GM19240 (cell line): ENCODE measurements at regions not wholly inside any gene's neighbourhood (a gene's known extent, or its start where the extent isn't known, plus 50 kb on each side); places are given as distances from the start of the nearest gene placed in this dataset.
"Not testable (repeated sequence)": the region's sequence is repeated elsewhere in the genome, so short reads cannot be mapped to it uniquely, and the experiment has no call there.

ENCODE experiments used
- DNase-seq: peaks from one replicate; pipeline ENCODE4 v3.0.0; 2011; ENCODE audit warnings: low spot score; ENCODE audit not compliant: insufficient read length

DNA sequence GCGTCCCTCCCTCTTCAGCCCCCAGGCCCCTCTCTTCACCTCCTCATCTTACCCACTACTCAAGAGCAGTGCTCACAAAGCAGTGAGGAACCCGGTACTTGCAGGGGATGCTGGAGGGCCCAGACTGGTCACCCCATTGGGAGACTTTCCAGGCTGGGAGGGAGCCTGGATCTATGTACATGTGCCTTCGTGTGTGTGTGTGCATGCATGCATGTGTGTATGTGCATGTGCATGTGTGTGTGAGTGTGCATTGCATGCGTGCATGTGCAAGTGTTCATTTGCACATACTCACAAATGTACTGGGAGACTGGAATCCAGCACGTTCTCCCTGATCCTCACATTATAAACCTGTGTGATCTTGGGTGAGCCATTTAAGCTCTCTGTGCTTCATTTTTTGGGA is 696.0 kb upstream of the EEF2KMT start:
- no peak for DNase-seq

DNA sequence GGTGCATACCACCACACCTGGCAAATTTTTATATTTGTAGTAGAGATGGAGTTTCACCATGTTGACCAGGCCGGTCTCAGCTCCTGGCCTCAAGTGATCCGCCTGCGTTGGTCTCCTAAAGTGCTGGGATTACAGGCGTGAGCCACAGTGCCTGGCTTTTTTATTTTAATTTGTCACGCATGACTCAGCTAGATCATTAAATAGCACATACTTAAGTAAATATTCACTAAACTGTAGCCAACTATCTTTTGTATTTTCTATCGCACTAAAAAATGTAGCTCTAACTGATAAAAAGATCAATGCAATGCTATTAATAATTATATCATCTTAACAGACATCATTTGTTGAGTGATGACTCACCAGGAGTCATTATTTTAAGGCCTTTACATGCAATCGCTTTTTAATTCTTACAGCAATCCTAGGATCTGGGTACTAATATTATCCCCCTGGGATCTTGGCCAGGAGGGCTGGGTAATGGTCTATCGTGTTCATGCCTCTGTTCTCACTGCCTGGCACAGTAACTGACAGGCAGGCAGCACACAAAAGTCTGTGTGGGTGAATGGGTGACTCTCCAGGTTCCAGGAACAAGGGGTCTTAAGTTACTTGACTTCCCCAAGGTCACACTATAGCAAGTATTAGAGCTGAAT is 693.5 kb upstream of the EEF2KMT start:
- no peak for DNase-seq

DNA sequence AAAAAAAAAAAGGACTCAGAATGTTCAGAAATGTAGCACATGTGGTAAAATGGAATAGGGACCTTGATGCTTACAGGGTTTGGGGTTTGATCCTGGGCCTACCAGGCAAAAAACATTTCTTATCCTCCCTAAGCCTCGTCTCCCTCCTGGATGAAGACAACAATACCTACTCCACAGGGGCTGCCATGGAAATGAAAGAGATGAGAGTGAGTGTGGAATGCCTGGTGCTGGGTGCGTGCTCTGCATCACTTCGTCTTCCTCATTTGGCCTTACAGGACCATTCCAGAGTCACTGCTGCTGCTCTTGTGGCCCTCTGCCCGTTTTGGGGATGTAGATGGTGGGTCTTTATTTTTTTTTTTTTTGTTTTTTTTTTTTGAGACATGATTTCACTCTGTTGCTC is 692.9 kb upstream of the EEF2KMT start:
- no peak for DNase-seq

DNA sequence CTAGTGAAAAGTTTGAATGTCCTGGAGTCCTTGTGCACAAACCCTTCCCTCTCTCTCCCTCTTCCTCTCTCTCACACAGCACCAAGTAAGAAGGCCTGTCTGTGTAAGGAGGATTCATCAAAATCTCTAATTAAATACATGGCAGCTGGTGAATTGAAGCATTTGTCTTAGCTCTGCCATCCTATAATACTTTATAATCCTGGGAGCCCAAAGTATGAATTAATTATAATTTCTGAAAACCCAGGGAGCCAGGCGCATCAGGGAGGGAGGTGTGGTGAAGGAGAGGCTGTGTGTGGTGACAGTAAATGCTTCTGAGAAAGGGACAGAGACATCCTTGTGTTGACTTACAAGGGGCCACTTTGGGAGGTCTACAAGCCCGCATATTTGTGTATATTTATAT is 691.4 kb upstream of the EEF2KMT start:
- DNase-seq = no peak

DNA sequence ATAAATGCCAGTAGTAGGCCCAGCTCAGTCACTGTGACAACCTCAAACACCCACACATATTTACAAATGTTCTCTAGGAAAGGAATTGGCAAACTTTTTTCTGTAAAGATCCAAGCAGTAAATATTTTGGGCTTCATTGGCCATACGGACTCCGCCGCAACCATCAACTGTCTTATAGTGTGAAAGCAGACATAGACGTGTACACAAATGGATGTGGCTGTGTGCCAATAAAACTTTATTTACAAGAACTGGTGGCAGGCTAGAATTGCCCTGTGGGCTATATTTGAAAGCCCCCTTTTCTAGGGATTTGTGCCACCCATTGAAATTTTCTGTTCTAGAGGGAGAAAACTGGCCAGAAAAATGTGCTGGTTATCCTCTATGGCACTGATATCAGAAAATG is 683.8 kb upstream of the EEF2KMT start:
- DNase-seq = no peak

DNA sequence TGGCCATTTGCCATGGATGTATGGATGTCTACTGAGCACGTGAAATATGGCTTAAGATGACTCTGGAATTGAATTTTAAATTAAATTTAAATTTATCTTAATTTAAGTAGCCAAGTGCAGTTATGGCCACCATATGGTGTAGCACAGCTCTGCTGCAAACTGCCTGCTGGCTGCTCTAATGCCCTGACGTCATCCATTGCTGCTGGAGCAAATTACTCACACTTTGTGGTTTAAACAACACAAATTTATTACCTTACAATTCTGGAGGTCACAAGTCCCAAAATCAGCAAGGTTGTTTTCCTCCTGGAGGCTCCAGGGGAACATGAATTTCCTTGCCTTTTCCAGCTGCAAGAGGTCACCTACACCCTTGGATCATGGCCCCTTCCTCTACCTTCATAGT is 679.3 kb upstream of the EEF2KMT start:
- no peak for DNase-seq

DNA sequence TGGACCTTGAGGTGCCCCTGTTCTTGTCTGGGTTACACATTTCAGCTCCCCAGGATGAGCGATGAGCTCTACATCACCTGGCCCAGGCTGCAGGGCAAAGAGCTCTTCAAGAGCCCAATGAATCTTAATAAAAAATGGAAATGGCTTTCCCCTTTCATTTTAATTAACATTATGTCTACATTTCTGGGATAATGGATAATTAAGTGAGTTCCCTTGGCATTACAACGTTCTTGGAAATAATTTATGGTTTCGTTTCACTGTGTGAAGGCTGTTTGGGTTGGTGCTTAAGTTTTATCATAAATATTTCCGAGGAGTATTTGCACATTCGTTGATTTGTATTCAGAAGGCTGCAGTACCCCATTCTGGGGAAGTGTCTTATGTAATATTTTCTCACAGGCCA is 678.3 kb upstream of the EEF2KMT start:
- no peak for DNase-seq

DNA sequence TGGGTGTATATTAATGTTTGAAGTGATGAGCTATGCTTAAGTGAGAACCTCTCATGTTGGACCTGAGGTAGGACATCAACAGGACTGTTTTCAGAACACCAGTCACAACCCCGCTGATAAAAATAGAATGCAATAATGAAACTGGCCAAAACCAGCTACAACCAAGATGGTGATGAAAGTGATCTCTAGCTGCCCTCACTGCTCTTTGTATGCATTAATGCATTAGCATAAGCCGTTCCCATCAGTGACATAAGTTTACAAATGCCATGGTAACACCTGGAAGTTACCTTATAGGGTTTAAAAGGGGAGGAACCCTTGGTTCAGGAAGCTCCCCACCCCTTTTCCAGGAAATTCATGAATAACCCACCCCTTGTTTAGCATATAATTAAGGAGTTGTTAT is 672.5 kb upstream of the EEF2KMT start:
- DNase-seq = no peak

DNA sequence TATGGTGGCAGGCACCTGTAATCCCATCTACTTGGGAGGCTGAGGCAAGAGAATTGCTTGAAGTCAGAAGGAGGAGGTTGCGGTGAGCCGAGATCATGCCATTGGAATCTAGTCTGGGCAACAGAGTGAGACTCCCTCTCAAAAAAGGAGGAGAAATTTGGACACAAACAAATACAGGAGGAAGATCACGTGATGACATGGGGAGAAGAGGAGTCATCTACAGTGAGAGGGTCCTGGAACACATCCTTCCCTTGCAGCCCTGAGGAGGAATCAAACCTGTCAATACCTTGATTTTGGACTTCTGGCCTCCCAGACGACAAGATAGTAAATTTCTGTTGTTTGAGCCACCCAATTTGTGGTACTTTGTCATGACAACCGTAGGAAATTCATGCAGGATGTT is 671.9 kb upstream of the EEF2KMT start:
- DNase-seq = no peak

DNA sequence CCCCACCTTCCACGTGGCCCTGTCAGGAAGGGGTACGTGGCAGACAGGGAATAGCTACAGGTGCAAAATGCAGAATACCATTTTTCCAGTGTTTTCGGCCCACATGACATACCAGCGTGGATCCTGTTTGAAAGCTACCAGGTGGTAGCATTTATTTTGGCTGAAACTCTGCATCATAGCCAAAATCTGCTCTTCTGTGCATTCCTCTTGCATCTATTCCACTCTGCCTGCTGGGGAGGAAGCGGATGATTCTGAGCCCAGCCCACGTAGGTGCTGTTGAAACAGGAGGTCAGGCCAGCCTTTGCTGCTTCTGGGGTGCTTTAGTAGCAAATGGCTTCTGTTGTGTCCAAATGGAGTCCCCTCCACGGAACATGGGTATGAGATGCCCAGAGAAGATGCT is 670.9 kb upstream of the EEF2KMT start:
- DNase-seq = no peak

DNA sequence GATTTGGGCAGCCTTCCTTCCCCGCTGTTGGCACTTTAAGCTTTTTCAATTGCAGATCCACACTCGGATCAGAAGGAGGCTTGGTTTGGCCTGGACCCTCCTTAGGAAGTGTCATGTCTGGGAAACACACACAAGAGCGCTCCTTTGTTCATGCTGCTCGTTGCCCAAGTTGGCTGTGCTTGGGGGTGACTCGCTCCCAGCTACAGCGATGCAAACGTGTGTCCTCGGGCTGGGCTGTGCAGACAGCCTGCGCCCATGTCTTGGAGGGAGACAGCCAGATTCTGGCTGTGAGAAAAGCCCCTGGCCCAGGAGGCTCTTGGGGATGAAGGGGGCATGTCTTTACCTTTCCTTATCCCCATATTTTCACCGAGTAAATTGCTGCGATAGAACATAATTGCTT is 665.6 kb upstream of the EEF2KMT start:
- no peak for DNase-seq

DNA sequence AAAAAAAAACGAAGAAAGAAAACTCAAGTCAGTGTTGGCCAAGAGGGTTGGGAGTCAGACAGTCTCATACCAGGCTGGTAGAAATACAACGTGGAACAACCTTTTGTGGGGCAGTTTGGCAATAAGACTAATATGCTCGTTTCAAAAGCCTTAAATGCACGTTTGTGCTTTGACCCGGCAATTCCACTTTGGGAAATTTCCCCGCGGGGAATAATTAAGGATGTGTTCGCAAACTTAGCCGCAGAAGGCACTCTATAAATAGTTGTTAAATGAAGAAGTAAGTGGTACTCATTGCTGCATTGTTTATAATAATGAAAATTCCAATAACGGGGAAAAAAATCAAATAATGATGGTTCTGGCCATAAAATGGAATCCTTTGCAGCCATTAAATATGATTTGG is 664.8 kb upstream of the EEF2KMT start:
- no peak for DNase-seq

DNA sequence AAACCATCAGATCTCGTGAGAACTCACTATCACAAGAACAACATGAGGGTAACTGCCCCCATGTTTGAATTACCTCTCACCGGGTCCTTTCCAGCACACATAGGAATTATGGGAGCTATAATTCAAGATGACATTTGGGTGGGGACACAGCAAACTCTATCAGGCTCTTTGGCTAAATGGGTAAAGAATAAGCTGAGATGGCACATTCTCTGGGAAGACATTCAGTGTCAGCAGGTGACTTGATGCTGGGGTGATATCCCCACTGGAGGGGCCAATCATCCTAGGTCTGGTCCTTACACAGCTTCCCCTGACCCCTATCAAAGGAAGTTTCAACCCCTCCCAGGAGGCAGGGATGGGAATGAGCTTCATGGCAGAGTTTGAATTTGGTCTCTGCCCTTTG is 664.0 kb upstream of the EEF2KMT start:
- no peak for DNase-seq

DNA sequence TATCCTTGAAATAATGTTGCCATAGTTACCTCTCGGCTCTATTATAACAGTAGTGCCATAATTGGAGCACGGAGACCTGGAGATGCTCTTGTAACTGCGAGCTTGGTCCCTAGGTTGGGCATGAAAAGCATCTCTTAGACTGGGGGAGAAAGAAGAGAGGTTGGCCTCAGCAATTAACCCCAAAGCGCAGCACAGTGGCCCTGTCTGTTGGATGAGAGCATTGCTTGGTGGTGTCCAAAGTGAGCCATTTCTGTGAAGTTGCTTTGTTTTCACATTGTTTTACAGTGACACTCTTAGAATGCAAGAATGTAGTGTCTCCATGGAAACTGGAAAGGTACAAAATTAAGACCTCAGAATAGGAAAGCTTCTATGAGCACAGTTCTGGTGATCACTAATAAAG is 660.7 kb upstream of the EEF2KMT start:
- DNase-seq = no peak

DNA sequence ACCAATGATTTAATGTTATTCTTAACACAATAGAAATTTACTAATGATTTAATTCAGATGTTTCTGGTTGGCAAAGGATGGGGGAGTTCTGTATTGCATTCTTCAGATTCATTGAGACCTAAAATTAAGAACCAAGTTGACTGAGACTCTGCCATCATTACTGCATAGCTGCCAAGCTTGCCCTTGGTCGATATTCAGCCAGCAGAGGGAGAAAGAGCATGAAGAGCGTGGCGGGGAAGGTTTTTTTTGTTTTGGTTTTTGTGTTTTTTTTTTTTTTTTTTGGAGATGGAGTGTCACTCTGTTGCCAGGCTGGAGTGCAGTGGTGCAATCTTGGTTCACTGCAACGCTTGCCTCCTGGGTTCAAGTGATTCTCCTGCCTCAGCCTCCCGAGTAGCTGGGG is 659.4 kb upstream of the EEF2KMT start:
- DNase-seq = no peak

DNA sequence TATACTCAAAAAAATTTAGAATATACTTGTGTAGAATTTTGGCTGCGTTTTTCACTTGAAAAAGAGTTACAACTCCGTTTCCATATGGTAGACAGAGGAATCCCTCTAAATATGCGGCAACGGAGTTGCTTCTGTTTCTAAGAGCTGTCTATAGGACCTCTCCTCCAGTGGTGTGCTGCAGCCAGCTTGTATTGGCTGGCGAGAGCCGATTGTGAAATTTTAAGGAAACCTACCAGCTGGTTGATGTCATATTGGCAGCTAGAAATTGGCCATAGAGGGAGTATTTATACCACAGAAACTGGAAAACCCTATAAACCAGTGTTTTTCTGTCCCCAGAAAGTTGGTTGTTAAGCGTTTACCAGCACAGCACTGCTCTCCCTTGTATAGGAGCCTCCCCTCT is 655.8 kb upstream of the EEF2KMT start:
- no peak for DNase-seq

DNA sequence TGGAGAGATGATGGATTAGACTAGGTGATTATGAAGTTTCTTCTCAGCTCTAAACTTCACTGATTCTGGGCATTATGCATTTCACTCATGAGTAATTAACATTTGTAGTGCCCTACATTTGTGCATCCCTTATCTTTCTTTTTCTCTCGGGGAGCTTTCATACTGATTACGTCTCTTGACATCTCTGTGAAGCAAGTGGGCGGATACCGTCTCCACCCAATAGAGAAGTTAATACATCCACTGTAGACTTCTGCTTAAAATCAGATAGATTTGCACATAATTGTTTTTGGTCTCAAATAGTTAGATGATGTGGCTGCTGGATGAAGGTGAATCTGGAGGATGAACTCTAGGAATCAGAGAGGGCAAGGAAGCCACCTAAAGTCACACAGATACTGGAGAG is 653.6 kb upstream of the EEF2KMT start:
- DNase-seq = no peak

DNA sequence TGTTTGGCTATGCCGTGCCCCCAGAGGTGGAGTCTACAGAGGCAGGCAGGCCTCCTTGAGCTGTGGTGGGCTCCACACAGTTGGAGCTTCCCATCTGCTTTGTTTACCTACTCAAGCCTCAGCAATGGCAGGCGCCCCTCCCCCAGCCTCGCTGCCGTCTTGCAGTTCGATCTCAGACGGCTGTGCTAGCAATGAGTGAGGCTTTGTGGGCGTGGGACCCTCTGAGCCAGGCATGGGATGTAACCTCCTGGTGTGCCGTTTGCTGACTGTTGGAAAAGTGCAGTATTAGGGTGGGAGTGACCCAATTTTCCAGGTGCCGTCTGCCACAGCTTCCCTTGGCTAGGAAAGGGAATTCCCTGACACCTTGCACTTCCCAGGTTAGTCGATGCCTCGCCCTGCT is 652.8 kb upstream of the EEF2KMT start:
- not testable (repeated sequence) for DNase-seq

DNA sequence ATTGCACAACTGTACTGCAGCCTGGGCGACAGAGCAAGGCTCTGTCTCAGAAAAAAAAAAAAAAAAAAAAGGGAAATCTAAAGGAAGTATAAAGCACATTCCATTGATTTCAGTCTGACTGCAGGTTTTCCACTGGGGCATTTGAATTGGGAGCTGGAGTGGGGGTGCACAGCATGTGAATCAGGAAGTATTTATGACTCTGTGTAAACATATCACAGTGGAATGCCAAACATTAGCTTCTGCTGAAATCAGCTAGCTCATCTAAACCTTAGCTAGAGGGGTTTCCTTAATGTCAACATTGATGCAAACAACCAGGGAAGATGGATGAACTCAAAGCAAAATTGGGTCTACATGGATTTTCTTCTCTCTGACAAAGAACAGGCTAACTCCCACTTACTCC is 641.0 kb upstream of the EEF2KMT start:
- DNase-seq = no peak

DNA sequence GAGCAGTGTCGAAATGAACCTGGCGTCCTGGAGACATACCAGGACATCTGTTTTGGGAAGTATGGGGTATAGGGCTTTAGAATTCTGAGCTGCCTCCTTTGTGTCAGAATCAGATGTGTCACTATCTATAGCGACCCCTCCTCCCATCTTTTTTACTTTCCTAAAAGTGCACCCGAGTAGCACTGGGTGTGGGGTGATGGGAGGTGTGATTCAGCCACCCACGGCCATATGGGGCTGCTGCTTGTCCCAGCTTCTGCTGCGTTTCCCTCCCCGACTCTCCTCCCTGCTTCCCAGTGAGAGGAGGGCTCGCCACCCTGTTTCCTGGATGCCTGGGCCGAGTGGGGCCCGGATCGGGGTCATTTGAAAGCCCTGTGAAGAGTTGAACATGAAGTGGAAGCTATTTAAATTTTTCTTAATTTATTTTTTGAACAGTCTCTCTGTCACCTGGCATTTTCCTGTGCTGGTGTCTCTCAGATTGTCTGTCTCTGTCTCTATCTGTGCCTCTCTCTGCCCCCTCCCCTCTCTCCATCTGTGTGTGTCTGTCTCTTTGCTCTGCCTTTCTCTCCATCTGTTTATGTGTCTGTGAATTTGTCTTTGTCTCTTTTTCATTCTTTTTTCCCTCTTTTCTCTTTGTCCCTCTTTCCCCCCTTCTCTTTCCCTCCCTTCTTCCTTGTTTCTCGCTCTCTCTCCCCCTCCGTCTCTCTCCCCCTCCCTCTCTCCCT is 638.8 kb upstream of the EEF2KMT start:
- no peak for DNase-seq

DNA sequence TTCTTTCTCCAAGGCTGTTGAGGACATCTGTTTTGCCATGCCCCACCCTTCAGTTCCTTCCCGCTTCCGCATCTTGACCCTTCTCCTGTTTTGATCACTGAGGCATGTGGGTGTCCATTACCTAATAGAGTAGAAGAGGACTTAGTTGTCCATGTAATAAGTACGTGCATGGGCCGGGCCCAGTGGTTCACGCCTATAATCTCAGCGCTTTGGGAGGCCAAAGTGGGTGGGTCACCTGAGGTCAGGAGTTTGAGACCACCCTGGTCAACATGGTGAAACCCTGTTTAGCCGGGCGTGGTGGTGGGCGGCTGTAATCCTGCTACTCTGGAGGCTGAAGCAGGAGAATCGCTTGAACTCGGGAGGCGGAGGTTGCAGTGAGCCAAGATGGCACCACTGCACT is 637.8 kb upstream of the EEF2KMT start:
- no peak for DNase-seq

DNA sequence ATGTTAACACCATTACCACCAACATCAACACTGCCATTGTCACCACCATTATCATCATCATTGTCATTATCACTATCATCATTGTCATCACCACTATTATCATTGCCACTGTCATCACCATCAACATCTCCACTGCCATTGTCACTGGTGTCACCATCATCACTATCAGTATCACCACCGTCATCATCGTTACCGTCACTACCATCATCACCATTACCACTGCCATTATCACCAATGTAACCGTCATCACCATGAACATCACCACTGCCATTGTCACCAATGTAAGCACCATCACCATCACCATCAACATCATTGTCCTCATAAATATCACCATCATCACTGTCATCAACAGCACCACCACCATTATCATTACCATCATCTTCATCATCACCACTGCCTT is 633.2 kb upstream of the EEF2KMT start:
- DNase-seq = no peak

DNA sequence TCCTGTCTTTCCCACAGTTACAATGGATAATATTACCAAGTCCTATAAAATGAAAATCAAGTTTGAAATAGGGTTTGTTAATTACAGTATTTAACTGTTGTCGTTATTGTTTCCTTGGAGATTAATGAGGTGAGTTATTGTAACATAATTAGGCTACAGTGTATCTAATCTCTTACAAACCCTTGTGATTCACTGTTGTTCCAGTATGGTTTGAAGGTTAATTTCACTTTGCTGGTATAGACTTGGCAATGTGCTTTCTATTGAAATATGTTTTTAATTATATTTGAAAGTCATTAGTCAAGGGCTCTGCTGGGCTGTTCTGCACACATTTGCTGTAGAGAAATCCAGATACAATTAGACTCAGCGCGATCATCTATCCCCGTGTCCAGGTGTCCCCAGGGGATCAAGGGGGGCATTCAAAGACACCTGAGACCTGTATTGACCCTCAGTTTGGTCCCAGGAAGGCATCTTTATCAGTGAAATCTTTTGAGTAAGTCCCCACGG is 624.6 kb upstream of the EEF2KMT start:
- DNase-seq = no peak
